SK-MEL-5 (cell line): ENCODE measurements at regions not wholly inside any gene's neighbourhood (a gene's known extent, or its start where the extent isn't known, plus 50 kb on each side); places are given as distances from the start of the nearest gene placed in this dataset.

Experiments
- DNase-seq: peaks from one replicate; pipeline ENCODE4 v3.0.0-alpha.2; 2016; ENCODE audit warnings: low read depth, low spot score
- in situ Hi-C: cut with HindIII; loops from 2 replicates; pipeline ENCODE4 v1.10.0; 2016; ENCODE audit warnings: low sequenced_read_pairs, high pct_unique_total_duplicates, low pct_unique_long_range_greater_than_20kb

DNA sequence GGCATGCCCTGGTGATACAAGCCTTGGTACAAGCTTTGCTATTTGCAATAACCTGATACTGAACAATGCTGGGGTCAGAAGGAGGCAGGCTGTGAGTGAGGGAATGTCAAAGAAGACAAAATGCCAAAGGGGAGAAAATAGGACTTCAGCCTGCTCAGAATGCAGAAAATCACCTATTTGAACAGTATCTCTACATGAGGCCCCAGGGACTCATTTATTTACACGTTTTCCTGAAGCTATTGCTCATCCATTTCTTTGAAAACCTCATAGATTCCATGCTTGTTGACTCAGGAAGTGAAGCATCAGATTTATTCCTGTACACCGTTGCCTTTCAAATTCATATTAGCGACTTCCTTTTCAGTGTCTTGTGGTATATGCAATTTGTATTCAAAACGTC is 69.4 kb upstream of the CBLN2 start:
- no peak for DNase-seq
- in situ Hi-C loops, result no loop called here

- in situ Hi-C loops, result no loop called here
Measured at GRCh38 chr18:72612894-72613533, 68.9 kb upstream of the CBLN2 start.

GRCh38 chr18:72605376-72605775 is 61.2 kb upstream of the CBLN2 start:
- no peak for DNase-seq
- in situ Hi-C loops, result no loop called here

More at GRCh38 chr18:72612894-72613533, 68.9 kb upstream of the CBLN2 start:
- no peak for DNase-seq

DNA sequence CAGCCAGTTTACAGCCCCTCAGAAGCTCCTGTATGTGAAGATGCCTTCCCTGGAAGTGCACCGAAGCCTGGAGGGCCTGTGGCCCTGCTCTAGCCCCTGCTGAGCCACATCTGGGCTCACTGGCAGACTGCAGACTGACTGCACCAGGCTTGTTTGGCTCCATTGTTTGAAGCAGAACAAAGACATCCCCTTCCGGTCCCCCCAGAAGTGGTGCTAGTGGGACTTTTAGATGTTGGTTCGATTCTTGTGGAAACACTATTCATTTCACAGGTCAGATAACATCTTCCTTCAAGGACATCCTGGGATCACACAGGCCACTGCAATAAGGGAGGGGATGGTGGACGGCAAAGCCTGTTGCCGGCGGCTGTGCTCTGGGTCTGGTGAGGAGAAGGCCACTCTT is 57.8 kb upstream of the CBLN2 start:
- no peak for DNase-seq
- in situ Hi-C loops, result no loop called here

- in situ Hi-C loops, result no loop called here
- no peak for DNase-seq
Measured at GRCh38 chr18:72601481-72601880, 57.3 kb upstream of the CBLN2 start.
